ENCODE measurements at regions not wholly inside any gene's neighbourhood (a gene's known extent, or its start where the extent isn't known, plus 50 kb on each side); places are given as distances from the start of the nearest gene placed in this dataset.

DNA sequence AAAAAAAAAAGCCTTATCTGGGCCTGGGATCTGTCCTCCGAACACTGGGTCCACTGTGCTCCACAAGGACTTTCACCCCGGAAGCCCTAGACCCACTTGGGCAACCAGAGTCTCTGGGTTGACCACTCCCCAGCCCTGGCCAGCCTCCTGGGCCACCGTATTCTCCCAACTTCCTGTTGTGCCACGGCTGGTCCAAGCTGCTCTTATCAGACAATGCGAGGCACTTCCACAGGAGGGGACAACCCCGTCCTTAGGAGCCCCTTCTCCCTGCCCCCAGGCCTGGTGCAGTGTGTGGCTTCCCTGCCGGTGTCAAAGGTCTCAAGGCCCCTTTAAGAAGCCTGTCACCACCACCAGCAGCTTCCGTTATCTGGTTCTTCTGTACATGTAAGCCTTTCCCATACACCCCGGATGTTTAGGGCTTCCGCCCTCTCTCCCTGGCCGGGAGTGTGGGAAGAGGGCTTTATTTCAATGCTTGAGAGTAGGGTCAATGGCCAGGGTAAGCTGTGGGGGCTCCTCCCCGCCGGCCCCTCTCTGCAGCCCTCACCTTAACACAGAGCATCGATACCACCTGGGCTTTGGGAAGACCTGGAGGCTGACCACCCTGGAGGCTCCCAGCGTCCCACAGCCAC is 313.0 kb downstream of the SEC14L1 start (continued):
- TF ChIP-seq, protein P1, sequence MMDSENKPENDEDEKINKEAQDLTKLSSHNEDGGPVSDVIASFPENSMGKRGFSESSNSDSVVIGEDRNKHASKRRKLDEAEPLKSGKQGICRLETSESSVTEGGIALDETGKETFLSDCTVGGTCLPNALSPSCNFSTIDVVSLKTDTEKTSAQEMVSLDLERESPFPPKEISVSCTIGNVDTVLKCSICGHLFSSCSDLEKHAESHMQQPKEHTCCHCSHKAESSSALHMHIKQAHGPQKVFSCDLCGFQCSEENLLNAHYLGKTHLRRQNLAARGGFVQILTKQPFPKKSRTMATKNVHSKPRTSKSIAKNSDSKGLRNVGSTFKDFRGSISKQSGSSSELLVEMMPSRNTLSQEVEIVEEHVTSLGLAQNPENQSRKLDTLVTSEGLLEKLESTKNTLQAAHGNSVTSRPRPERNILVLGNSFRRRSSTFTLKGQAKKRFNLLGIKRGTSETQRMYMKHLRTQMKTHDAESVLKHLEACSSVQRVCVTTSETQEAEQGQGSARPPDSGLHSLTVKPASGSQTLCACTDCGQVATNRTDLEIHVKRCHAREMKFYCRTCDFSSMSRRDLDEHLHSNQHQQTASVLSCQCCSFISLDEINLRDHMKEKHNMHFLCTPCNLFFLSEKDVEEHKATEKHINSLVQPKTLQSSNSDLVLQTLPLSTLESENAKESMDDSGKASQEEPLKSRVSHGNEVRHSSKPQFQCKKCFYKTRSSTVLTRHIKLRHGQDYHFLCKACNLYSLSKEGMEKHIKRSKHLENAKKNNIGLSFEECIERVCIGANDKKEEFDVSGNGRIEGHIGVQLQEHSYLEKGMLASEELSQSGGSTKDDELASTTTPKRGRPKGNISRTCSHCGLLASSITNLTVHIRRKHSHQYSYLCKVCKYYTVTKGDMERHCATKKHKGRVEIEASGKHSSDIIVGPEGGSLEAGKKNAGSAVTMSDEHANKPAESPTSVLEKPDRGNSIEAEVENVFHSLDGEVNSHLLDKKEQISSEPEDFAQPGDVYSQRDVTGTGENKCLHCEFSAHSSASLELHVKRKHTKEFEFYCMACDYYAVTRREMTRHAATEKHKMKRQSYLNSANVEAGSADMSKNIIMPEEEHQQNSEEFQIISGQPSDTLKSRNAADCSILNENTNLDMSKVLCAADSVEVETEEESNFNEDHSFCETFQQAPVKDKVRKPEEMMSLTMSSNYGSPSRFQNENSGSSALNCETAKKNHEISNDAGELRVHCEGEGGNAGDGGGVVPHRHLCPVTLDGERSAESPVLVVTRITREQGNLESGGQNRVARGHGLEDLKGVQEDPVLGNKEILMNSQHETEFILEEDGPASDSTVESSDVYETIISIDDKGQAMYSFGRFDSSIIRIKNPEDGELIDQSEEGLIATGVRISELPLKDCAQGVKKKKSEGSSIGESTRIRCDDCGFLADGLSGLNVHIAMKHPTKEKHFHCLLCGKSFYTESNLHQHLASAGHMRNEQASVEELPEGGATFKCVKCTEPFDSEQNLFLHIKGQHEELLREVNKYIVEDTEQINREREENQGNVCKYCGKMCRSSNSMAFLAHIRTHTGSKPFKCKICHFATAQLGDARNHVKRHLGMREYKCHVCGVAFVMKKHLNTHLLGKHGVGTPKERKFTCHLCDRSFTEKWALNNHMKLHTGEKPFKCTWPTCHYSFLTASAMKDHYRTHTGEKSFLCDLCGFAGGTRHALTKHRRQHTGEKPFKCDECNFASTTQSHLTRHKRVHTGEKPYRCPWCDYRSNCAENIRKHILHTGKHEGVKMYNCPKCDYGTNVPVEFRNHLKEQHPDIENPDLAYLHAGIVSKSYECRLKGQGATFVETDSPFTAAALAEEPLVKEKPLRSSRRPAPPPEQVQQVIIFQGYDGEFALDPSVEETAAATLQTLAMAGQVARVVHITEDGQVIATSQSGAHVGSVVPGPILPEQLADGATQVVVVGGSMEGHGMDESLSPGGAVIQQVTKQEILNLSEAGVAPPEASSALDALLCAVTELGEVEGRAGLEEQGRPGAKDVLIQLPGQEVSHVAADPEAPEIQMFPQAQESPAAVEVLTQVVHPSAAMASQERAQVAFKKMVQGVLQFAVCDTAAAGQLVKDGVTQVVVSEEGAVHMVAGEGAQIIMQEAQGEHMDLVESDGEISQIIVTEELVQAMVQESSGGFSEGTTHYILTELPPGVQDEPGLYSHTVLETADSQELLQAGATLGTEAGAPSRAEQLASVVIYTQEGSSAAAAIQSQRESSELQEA (CRISPR knock-in tag; IDR thresholded peaks at IDR 0.05; ENCODE audit: not compliant biosample characterization) = peak; percentile 24
- TF ChIP-seq, protein P2, sequence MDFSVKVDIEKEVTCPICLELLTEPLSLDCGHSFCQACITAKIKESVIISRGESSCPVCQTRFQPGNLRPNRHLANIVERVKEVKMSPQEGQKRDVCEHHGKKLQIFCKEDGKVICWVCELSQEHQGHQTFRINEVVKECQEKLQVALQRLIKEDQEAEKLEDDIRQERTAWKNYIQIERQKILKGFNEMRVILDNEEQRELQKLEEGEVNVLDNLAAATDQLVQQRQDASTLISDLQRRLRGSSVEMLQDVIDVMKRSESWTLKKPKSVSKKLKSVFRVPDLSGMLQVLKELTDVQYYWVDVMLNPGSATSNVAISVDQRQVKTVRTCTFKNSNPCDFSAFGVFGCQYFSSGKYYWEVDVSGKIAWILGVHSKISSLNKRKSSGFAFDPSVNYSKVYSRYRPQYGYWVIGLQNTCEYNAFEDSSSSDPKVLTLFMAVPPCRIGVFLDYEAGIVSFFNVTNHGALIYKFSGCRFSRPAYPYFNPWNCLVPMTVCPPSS (IDR thresholded peaks at IDR 0.05) = no peak
- no peak for TF ChIP-seq HHEX (CRISPR knock-in tag; IDR thresholded peaks at IDR 0.05)
- no peak for TF ChIP-seq ZNF484 (CRISPR knock-in tag; IDR thresholded peaks at IDR 0.05; ENCODE audit: borderline replicate concordance, low read depth)
- TF ChIP-seq ZNF264 (CRISPR knock-in tag; IDR thresholded peaks at IDR 0.05) = peak; percentile 64
- TF ChIP-seq, protein P3, sequence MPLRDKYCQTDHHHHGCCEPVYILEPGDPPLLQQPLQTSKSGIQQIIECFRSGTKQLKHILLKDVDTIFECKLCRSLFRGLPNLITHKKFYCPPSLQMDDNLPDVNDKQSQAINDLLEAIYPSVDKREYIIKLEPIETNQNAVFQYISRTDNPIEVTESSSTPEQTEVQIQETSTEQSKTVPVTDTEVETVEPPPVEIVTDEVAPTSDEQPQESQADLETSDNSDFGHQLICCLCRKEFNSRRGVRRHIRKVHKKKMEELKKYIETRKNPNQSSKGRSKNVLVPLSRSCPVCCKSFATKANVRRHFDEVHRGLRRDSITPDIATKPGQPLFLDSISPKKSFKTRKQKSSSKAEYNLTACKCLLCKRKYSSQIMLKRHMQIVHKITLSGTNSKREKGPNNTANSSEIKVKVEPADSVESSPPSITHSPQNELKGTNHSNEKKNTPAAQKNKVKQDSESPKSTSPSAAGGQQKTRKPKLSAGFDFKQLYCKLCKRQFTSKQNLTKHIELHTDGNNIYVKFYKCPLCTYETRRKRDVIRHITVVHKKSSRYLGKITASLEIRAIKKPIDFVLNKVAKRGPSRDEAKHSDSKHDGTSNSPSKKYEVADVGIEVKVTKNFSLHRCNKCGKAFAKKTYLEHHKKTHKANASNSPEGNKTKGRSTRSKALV (CRISPR knock-in tag; IDR thresholded peaks at IDR 0.05) = peak; percentile 79; the same call in 1 of the 2 replicates
- no peak; the same call in 1 of the 2 replicates for TF ChIP-seq SIN3B (IDR thresholded peaks at IDR 0.05; ENCODE audit: low read length)
- TF ChIP-seq, protein P4, sequence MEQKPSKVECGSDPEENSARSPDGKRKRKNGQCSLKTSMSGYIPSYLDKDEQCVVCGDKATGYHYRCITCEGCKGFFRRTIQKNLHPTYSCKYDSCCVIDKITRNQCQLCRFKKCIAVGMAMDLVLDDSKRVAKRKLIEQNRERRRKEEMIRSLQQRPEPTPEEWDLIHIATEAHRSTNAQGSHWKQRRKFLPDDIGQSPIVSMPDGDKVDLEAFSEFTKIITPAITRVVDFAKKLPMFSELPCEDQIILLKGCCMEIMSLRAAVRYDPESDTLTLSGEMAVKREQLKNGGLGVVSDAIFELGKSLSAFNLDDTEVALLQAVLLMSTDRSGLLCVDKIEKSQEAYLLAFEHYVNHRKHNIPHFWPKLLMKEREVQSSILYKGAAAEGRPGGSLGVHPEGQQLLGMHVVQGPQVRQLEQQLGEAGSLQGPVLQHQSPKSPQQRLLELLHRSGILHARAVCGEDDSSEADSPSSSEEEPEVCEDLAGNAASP (CRISPR knock-in tag; IDR thresholded peaks at IDR 0.05; ENCODE audit: borderline replicate concordance) = 0 out of 2 replicates have a peak, but pooled peaks have one; percentile 77
- TF ChIP-seq ZNF430 (CRISPR knock-in tag; IDR thresholded peaks at IDR 0.05) = peak; percentile 40
- TF ChIP-seq RAD51 (IDR thresholded peaks at IDR 0.05; ENCODE audit: borderline replicate concordance) = no peak
- 0 out of 2 replicates have a peak, but pooled peaks have one; percentile 52 for TF ChIP-seq NKX3-1 (CRISPR knock-in tag; IDR thresholded peaks at IDR 0.05)
- TF ChIP-seq ZNF124 (CRISPR knock-in tag; IDR thresholded peaks at IDR 0.05) = peak; percentile 60; the same call in 1 of the 2 replicates
- TF ChIP-seq MED13 (CRISPR knock-in tag; IDR thresholded peaks at IDR 0.05) = no peak
- no peak for TF ChIP-seq ZNF597 (CRISPR knock-in tag; IDR thresholded peaks at IDR 0.05)

Data from HepG2 (cell line).